NT2/D1 (cell line): ENCODE measurements at regions not wholly inside any gene's neighbourhood (a gene's known extent, or its start where the extent isn't known, plus 50 kb on each side); places are given as distances from the start of the nearest gene placed in this dataset.

ENCODE experiments used
- SUZ12 ChIP-seq: IDR thresholded peaks from 2 replicates; pipeline ENCODE4 v1.6.1; 2011; ENCODE audit not compliant: insufficient read length, insufficient read depth; ENCODE audit errors: extremely low read depth
- YY1 ChIP-seq: IDR thresholded peaks from 2 replicates; pipeline ENCODE4 v1.6.1; 2011; ENCODE audit not compliant: insufficient read length, insufficient read depth
- ZNF274 ChIP-seq: IDR thresholded peaks from 2 replicates; pipeline ENCODE4 v1.6.1; 2011; ENCODE audit warnings: mild to moderate bottlenecking, low read depth, low read length

DNA sequence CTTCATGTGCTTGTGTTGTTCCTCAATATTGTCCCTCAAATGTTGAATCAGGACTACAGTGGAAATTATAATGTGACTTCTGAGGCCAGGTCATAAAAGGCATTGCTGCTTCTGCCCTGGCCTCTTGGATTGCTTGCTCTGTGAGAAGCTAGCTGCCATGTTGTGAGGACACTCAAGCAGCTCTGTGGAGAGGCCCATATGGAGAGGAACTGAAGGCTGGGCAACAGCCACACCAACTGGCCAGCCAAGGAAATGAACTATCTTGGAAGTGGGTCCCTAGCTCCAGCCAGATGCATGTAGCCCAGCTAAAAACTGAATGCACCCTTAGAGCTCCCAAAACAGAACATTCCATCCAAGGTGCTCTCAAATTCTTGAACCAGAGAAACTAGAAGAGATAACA, 282.6 kb downstream of the BMP7 start:
- TF ChIP-seq YY1, result peak; percentile 41
- no peak for TF ChIP-seq ZNF274
- no peak for TF ChIP-seq SUZ12
